Mesendoderm (in vitro differentiated cells): ENCODE measurements at regions not wholly inside any gene's neighbourhood (a gene's known extent, or its start where the extent isn't known, plus 50 kb on each side); places are given as distances from the start of the nearest gene placed in this dataset.

Source experiments
- DNase-seq: peaks from one replicate; pipeline ENCODE4 v3.0.0; 2013
- H2AK5ac ChIP-seq: 2 replicates; pipeline ENCODE4 v1.6.1; 2013; ENCODE audit warnings: low read length, inconsistent platforms
- H2BK120ac ChIP-seq: 2 replicates; pipeline ENCODE4 v1.6.1; 2013; ENCODE audit warnings: low read depth, mild to moderate bottlenecking, low read length, moderate library complexity, mixed read lengths
- H2BK15ac ChIP-seq: replicated peaks from 2 replicates; pipeline ENCODE4 v1.6.1; 2013; ENCODE audit warnings: low read depth, mild to moderate bottlenecking, moderate library complexity
- H2BK5ac ChIP-seq: 2 replicates; pipeline ENCODE4 v1.6.1; 2013; ENCODE audit warnings: low read length, inconsistent platforms
- H3K18ac ChIP-seq: 2 replicates; pipeline ENCODE4 v1.6.1; 2013; ENCODE audit warnings: mild to moderate bottlenecking, low read length, mixed read lengths
- H3K23ac ChIP-seq: one replicate; pipeline ENCODE4 v1.6.1; 2013; ENCODE audit warnings: low read length
- H3K27ac ChIP-seq: 2 replicates; pipeline ENCODE4 v1.5.1; 2013; ENCODE audit warnings: low read depth, mild to moderate bottlenecking, inconsistent platforms, low read length, moderate library complexity
- H3K27me3 ChIP-seq: 2 replicates; pipeline ENCODE4 v1.6.1; 2013; ENCODE audit warnings: low read length, control low read depth, mild to moderate bottlenecking, inconsistent platforms; ENCODE audit not compliant: insufficient read depth, poor library complexity
- H3K36me3 ChIP-seq: 2 replicates; pipeline ENCODE4 v1.6.1; 2013; ENCODE audit warnings: low read length, inconsistent platforms; ENCODE audit not compliant: control insufficient read depth, insufficient read depth
- H3K4ac ChIP-seq: one replicate; pipeline ENCODE4 v1.6.1; 2013; ENCODE audit warnings: low read depth, mild to moderate bottlenecking, low read length, moderate library complexity
- H3K4me1 ChIP-seq: 2 replicates; pipeline ENCODE4 v1.6.1; 2013; ENCODE audit warnings: low read depth, low read length, inconsistent platforms; ENCODE audit not compliant: control insufficient read depth
- H3K4me2 ChIP-seq: 2 replicates; pipeline ENCODE4 v1.6.1; 2013; ENCODE audit warnings: low read length
- H3K4me3 ChIP-seq: 2 replicates; pipeline ENCODE4 v1.5.1; 2013; ENCODE audit warnings: mild to moderate bottlenecking, low read length
- H3K56ac ChIP-seq: one replicate; pipeline ENCODE4 v1.6.1; 2013; ENCODE audit warnings: low read length
- H3K79me1 ChIP-seq: 2 replicates; pipeline ENCODE4 v1.6.1; 2013; ENCODE audit warnings: low read length, inconsistent platforms
- H3K79me2 ChIP-seq: 2 replicates; pipeline ENCODE4 v1.6.1; 2013; ENCODE audit warnings: mild to moderate bottlenecking, low read length; ENCODE audit not compliant: control insufficient read depth, insufficient read depth
- H3K9ac ChIP-seq: 2 replicates; pipeline ENCODE4 v1.6.1; 2013; ENCODE audit warnings: low read length, inconsistent platforms
- H4K5ac ChIP-seq: one replicate; pipeline ENCODE4 v1.6.1; 2013; ENCODE audit warnings: low read length
- H4K8ac ChIP-seq: one replicate; pipeline ENCODE4 v1.6.1; 2013; ENCODE audit warnings: low read depth, mild to moderate bottlenecking, control low read depth, low read length, moderate library complexity
- WGBS: extraction: QIAGEN DNeasy Blood & Tissue Kit; methylation state at CpG from one replicate; pipeline ENCODE4 v1.1.7; 2013; ENCODE audit warnings: low lambda C conversion rate, missing lambda C conversion rate; ENCODE audit not compliant: insufficient coverage; ENCODE audit errors: extremely low coverage; 5-methylcytosine and 5-hydroxymethylcytosine counted together

- H3K9ac ChIP-seq = no peak overlapping the region
- H4K5ac ChIP-seq = no peak overlapping the region
- DNase-seq = no peak
- WGBS = no CpG with 5 or more reads among the region's 9 CpGs
- no peak overlapping the region for H3K18ac ChIP-seq
- H3K27me3 ChIP-seq = no peaks in the 10 kb centered on the region
- no peak overlapping the region for H2AK5ac ChIP-seq
- H2BK120ac ChIP-seq = no peak overlapping the region
- H3K4ac ChIP-seq = no peak overlapping the region
- H3K4me3 ChIP-seq = no peak overlapping the region
- H3K27ac ChIP-seq = no peak overlapping the region
- no peaks in the 10 kb centered on the region for H3K79me2 ChIP-seq
- no peak overlapping the region for H4K8ac ChIP-seq
- no peak overlapping the region for H2BK15ac ChIP-seq
- no peak overlapping the region for H3K23ac ChIP-seq
- no peak overlapping the region for H2BK5ac ChIP-seq
- H3K56ac ChIP-seq = no peak overlapping the region
- peaks cover 9% of the 10 kb centered on the region for H3K4me1 ChIP-seq
- H3K79me1 ChIP-seq = no peaks in the 10 kb centered on the region
- no peaks in the 10 kb centered on the region for H3K36me3 ChIP-seq
- no peak overlapping the region for H3K4me2 ChIP-seq
Measured at GRCh38 chr22:48366591-48366990, 1461.1 kb downstream of the BRD1 start.

DNA sequence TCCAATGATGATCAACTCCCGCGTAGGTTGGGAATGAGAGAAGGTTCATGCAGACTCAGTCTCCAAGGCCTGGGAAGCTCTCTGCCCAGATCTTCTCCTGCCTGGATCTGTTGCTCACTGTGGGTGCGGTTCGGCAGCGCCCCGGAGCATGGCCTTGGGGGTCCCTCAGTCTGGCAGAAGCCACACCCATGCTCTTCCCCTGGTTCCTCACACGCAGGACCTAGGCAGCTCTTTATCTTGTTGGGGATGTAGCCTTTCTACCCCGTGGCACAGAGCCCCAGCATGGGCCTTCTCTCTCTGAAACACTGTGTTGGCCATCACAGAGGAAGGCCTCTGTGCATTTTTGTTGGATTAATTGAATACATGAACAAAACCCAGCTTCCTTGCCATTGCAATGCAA, 1461.6 kb downstream of the BRD1 start:
- Histone ChIP-seq H2BK15ac (no peak overlapping the region), H3K23ac (no peak overlapping the region), H3K27ac (no peak overlapping the region), H2BK5ac (no peak overlapping the region), H3K56ac (no peak overlapping the region), H3K79me2 (no peaks in the 10 kb centered on the region), H3K4me1 (peaks cover 9% of the 10 kb centered on the region), H3K36me3 (no peaks in the 10 kb centered on the region), H3K9ac (no peak overlapping the region), H4K8ac (no peak overlapping the region), H2BK120ac (no peak overlapping the region), H2AK5ac (no peak overlapping the region), H3K4me3 (no peak overlapping the region), H3K18ac (no peak overlapping the region), H4K5ac (no peak overlapping the region), H3K4me2 (no peak overlapping the region), H3K79me1 (no peaks in the 10 kb centered on the region), H3K27me3 (no peaks in the 10 kb centered on the region), H3K4ac (no peak overlapping the region)
- DNase-seq = no peak
- WGBS = no CpG with 5 or more reads among the region's 8 CpGs

GRCh38 chr22:48365386-48365785, 1462.3 kb downstream of the BRD1 start:
- peaks cover 7% of the 10 kb centered on the region for H3K4me1 ChIP-seq
- no peaks in the 10 kb centered on the region for H3K27me3 ChIP-seq
- DNase-seq = no peak
- no peaks in the 10 kb centered on the region for H3K36me3 ChIP-seq
- H3K18ac ChIP-seq = no peak overlapping the region
- H3K23ac ChIP-seq = no peak overlapping the region
- no peak overlapping the region for H3K4me3 ChIP-seq
- no peak overlapping the region for H2BK120ac ChIP-seq
- no peak overlapping the region for H3K27ac ChIP-seq
- H3K4ac ChIP-seq = no peak overlapping the region
- H4K5ac ChIP-seq = no peak overlapping the region
- no peak overlapping the region for H3K56ac ChIP-seq
- H3K4me2 ChIP-seq = no peak overlapping the region
- no peak overlapping the region for H4K8ac ChIP-seq
- H3K79me2 ChIP-seq = no peaks in the 10 kb centered on the region
- no peaks in the 10 kb centered on the region for H3K79me1 ChIP-seq
- H2BK15ac ChIP-seq = no peak overlapping the region
- no peak overlapping the region for H2AK5ac ChIP-seq
- no peak overlapping the region for H3K9ac ChIP-seq
- H2BK5ac ChIP-seq = no peak overlapping the region
- whole genome bisulfite sequencing = no CpG with 5 or more reads among the region's 4 CpGs

- no peak overlapping the region for H3K4me2 ChIP-seq
- H3K79me1 ChIP-seq = no peaks in the 10 kb centered on the region
- no peak overlapping the region for H4K8ac ChIP-seq
- H3K79me2 ChIP-seq = no peaks in the 10 kb centered on the region
- H3K27ac ChIP-seq = no peak overlapping the region
- no peak overlapping the region for H3K4me3 ChIP-seq
- no peak overlapping the region for H2AK5ac ChIP-seq
- H3K4ac ChIP-seq = no peak overlapping the region
- no peak overlapping the region for H2BK15ac ChIP-seq
- H4K5ac ChIP-seq = no peak overlapping the region
- no peak overlapping the region for H3K18ac ChIP-seq
- H2BK120ac ChIP-seq = no peak overlapping the region
- H3K4me1 ChIP-seq = no peaks in the 10 kb centered on the region
- WGBS = no CpG with 5 or more reads among the region's 15 CpGs
- no peak overlapping the region for H3K23ac ChIP-seq
- H3K27me3 ChIP-seq = no peaks in the 10 kb centered on the region
- no peak overlapping the region for H3K56ac ChIP-seq
- H3K9ac ChIP-seq = no peak overlapping the region
- no peaks in the 10 kb centered on the region for H3K36me3 ChIP-seq
- DNase-seq = no peak
- H2BK5ac ChIP-seq = no peak overlapping the region
Measured at GRCh38 chr22:48362721-48363404, 1464.8 kb downstream of the BRD1 start.

DNA sequence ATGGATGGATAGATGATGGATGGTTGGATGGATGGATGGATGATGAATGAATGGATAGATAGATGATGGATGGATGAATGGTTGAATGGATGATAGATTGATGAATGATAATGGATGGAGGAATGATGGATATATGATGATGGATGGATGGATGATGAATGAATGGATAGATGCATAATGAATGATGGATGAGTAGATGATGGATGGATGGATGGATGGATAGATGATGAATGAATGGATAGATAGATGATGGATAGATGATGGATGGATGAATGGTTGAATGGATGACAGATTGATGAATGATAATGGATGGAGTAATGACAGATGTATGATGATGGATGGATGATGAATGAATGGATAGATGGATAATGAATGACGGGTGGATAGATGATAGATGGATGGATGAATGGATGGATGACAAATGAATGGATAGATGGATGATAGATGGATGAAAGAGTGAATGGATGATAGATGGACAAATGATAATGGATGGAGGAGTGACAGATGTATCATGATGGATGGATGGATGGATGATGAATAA, 1466.5 kb downstream of the BRD1 start:
- Histone ChIP-seq H3K4me1 (no peaks in the 10 kb centered on the region), H4K5ac (no peak overlapping the region), H2AK5ac (no peak overlapping the region), H3K27me3 (no peaks in the 10 kb centered on the region), H3K4me2 (no peak overlapping the region), H3K56ac (no peak overlapping the region), H2BK5ac (no peak overlapping the region), H3K18ac (no peak overlapping the region), H3K4me3 (no peak overlapping the region), H4K8ac (no peak overlapping the region), H2BK15ac (no peak overlapping the region), H3K23ac (no peak overlapping the region), H3K79me2 (no peaks in the 10 kb centered on the region), H2BK120ac (no peak overlapping the region), H3K4ac (no peak overlapping the region), H3K9ac (no peak overlapping the region), H3K27ac (no peak overlapping the region), H3K36me3 (no peaks in the 10 kb centered on the region), H3K79me1 (no peaks in the 10 kb centered on the region)
- DNase-seq = no peak
- WGBS = 100% methylated on average over 1 of the region's 1 CpG

GRCh38 chr22:48359613-48359965, 1468.1 kb downstream of the BRD1 start:
- no peaks in the 10 kb centered on the region for H3K36me3 ChIP-seq
- no peak for DNase-seq
- H3K4me3 ChIP-seq = no peak overlapping the region
- no peak overlapping the region for H3K56ac ChIP-seq
- no peak overlapping the region for H3K4ac ChIP-seq
- no peaks in the 10 kb centered on the region for H3K4me1 ChIP-seq
- WGBS = no CpG with 5 or more reads among the region's 14 CpGs
- no peak overlapping the region for H4K8ac ChIP-seq
- H3K18ac ChIP-seq = no peak overlapping the region
- no peaks in the 10 kb centered on the region for H3K79me1 ChIP-seq
- no peaks in the 10 kb centered on the region for H3K27me3 ChIP-seq
- H3K9ac ChIP-seq = no peak overlapping the region
- H2BK5ac ChIP-seq = no peak overlapping the region
- H2AK5ac ChIP-seq = no peak overlapping the region
- no peak overlapping the region for H2BK15ac ChIP-seq
- no peak overlapping the region for H2BK120ac ChIP-seq
- H3K27ac ChIP-seq = no peak overlapping the region
- no peak overlapping the region for H3K23ac ChIP-seq
- H3K4me2 ChIP-seq = no peak overlapping the region
- H4K5ac ChIP-seq = no peak overlapping the region
- no peaks in the 10 kb centered on the region for H3K79me2 ChIP-seq
